Retina (tissue), 1 donor: ENCODE measurements at regions not wholly inside any gene's neighbourhood (a gene's known extent, or its start where the extent isn't known, plus 50 kb on each side); places are given as distances from the start of the nearest gene placed in this dataset.
"Not testable (repeated sequence)": the region's sequence is repeated elsewhere in the genome, so short reads cannot be mapped to it uniquely, and the experiment has no call there.

Experiments used
- DNase-seq: peaks from one replicate; pipeline ENCODE4 v3.0.0-alpha.2; 2016

GRCh38 chr13:54004026-54004699 is 975.5 kb downstream of the OLFM4 start:
- DNase-seq: no peak

GRCh38 chr13:54016542-54016941 is 987.9 kb downstream of the OLFM4 start:
- DNase-seq: no peak

GRCh38 chr13:54018485-54018884 is 989.9 kb downstream of the OLFM4 start:
- DNase-seq: no peak

GRCh38 chr13:54029226-54029625 is 1000.6 kb downstream of the OLFM4 start:
- DNase-seq: no peak

GRCh38 chr13:54029720-54030119 is 1001.1 kb downstream of the OLFM4 start:
- DNase-seq: no peak

GRCh38 chr13:54033323-54033861 is 1004.8 kb downstream of the OLFM4 start:
- DNase-seq: no peak

- DNase-seq: no peak
These were observed 1005.4 kb downstream of the OLFM4 start for GRCh38 chr13:54034047-54034446.

GRCh38 chr13:54057416-54057815 is 1028.8 kb downstream of the OLFM4 start:
- not testable (repeated sequence) for DNase-seq

- not testable (repeated sequence) for DNase-seq
These were observed 1041.3 kb downstream of the OLFM4 start for GRCh38 chr13:54069958-54070357.

- no peak for DNase-seq
These were observed 1049.0 kb downstream of the OLFM4 start for GRCh38 chr13:54077569-54077968.

GRCh38 chr13:54078271-54078870 is 1049.8 kb downstream of the OLFM4 start:
- no peak for DNase-seq

- DNase-seq: not testable (repeated sequence)
These were observed 1053.7 kb downstream of the OLFM4 start for GRCh38 chr13:54082309-54082708.

- DNase-seq: no peak
These were observed 1063.3 kb downstream of the OLFM4 start for GRCh38 chr13:54091884-54092283.

- DNase-seq: no peak
These were observed 1064.1 kb downstream of the OLFM4 start for GRCh38 chr13:54092686-54093085.

- DNase-seq: no peak
These were observed 1082.0 kb downstream of the OLFM4 start for GRCh38 chr13:54110597-54110996.

- DNase-seq: no peak
These were observed 1096.1 kb downstream of the OLFM4 start for GRCh38 chr13:54124700-54125099.

- not testable (repeated sequence) for DNase-seq
These were observed 1102.3 kb downstream of the OLFM4 start for GRCh38 chr13:54130931-54131330.

- DNase-seq: not testable (repeated sequence)
These were observed 1102.8 kb downstream of the OLFM4 start for GRCh38 chr13:54131433-54131832.

GRCh38 chr13:54132127-54132526 is 1103.5 kb downstream of the OLFM4 start:
- DNase-seq: not testable (repeated sequence)

- DNase-seq: not testable (repeated sequence)
These were observed 1104.1 kb downstream of the OLFM4 start for GRCh38 chr13:54132720-54133119.

GRCh38 chr13:54133746-54134145 is 1105.1 kb downstream of the OLFM4 start:
- no peak for DNase-seq

GRCh38 chr13:54144828-54145227 is 1116.2 kb downstream of the OLFM4 start:
- no peak for DNase-seq

GRCh38 chr13:54150851-54151250 is 1122.2 kb downstream of the OLFM4 start:
- no peak for DNase-seq

GRCh38 chr13:54162069-54162468 is 1133.5 kb downstream of the OLFM4 start:
- DNase-seq: no peak
